ENCODE measurements at regions not wholly inside any gene's neighbourhood (a gene's known extent, or its start where the extent isn't known, plus 50 kb on each side); places are given as distances from the start of the nearest gene placed in this dataset.
"Not testable (repeated sequence)": the region's sequence is repeated elsewhere in the genome, so short reads cannot be mapped to it uniquely, and the experiment has no call there.

GRCh38 chr5:17690473-17690872 is 56.2 kb downstream of the TAF11L14 start:
- no peak for DNase-seq

- DNase-seq, result no peak
Observed at GRCh38 chr5:17691762-17692161, 57.5 kb downstream of the TAF11L14 start.

- DNase-seq, result no peak
Observed at GRCh38 chr5:17694371-17694770, 60.1 kb downstream of the TAF11L14 start.

DNA sequence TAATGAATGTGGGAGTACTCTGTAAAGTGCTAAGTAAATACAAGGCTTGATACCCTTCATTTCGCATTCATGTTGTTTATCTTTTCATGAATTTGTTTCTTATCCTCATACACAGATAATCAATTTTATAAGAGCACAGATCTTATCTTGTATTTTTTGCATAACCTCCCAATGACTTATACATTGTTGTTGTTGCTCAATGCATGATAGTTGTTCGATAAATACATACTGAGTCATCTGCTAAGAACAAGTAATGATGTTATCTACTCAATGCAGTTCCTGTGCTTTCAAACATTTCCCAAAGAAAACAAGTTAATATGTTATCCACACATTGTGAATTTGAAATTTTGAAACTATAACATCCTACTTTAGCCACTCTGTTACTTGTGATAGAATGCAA is 60.7 kb downstream of the TAF11L14 start:
- no peak for DNase-seq

DNA sequence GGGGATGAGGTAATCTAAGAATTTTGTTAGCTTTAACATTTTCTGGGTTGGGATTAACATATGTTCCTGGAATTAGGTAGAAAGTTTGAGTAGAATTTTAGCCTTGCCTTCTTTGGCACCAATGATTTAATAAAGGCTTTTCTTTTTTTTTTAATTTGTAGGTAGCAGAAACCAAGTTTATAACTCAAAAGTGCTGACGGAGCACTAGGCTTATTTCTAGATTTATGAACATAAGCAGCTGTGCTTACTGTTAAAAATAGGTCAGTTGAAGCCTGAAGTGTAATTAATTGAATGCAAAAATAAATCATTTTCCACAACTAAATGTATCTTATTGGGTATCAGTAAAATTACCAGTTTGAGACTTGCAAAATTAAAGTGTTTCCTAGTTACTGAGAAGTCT is 62.4 kb downstream of the TAF11L14 start:
- DNase-seq, result no peak

GRCh38 chr5:17697671-17698070 is 63.4 kb downstream of the TAF11L14 start:
- DNase-seq, result no peak

GRCh38 chr5:17709011-17709710 is 74.9 kb downstream of the TAF11L14 start:
- DNase-seq, result no peak

DNA sequence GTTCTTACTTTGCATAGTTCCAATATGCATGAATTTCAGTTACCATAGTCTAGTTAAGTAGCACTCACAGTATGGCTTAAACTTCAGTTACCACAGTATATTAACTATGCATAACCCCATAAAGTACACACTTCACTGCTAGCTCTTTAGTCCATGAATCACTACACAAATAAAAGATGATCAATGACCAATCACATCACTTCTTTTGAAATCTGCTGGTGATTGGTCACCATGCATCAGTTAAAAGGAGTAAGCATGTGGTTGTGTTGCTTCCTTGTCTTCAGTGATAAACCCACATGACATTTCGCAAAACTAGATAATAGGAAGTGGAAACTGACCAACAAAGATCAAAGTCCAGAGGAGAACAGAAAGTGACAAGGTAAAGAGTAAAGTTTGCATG is 79.0 kb downstream of the TAF11L14 start:
- no peak for DNase-seq

DNA sequence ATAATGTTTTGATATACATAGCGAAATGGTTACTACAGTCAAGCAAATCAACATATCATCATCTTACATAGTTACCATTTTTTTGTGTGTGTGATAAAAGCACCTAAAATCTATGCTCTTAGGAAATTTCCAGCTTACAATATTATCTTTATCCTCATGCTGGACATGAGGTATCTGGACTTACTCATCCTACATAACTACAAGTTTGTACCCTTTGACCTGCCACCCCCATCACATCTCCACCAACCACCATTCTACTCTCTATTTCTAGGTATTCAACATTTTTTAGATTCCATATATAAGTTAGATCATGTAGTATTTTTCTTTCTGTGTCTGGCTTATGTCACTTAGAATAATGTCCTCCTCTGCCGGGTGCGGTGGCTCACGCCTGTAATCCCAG is 79.9 kb downstream of the TAF11L14 start:
- DNase-seq, result no peak

DNA sequence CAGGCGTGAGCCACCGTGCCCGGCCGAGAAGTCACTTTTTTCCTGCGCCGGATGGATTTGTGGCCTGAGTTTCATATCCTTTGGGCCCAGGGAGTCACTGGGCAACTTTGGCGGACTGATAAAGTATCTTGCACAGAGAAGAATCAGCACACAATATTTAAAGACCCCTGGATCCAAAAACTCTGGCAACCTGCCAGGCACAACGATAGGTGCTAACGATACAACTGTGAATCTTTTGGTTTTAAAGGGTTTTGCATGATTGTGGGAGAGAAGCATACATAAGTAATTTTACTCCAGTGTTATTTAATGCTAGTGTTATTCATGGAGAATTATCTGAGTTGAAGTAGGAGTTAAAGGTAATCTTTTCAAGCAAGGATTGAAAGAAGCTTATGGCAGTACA is 85.3 kb downstream of the TAF11L14 start:
- DNase-seq, result no peak

- no peak for DNase-seq
Observed at GRCh38 chr5:17720071-17720470, 85.8 kb downstream of the TAF11L14 start.

- DNase-seq, result no peak
Observed at GRCh38 chr5:17723876-17724275, 89.6 kb downstream of the TAF11L14 start.

DNA sequence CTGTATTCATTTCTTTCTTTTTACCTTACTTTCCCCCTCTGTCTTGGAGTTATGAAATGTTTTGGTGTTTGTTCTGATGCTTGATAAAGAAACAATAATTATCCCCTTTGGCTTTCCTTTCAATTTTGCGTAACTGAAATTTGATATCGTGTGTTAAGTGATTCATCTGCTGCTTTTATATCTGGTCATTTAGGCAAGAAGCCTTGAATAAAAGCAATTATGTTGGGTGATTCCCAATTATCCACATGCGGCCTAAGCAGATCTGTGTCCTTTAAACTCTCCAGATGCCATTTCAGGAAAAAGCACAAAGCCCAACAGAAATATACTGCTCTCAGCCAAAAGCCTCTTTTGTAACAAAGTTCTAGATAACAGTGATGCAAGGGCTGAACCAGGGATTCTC is 92.8 kb downstream of the TAF11L14 start:
- DNase-seq, result no peak

DNA sequence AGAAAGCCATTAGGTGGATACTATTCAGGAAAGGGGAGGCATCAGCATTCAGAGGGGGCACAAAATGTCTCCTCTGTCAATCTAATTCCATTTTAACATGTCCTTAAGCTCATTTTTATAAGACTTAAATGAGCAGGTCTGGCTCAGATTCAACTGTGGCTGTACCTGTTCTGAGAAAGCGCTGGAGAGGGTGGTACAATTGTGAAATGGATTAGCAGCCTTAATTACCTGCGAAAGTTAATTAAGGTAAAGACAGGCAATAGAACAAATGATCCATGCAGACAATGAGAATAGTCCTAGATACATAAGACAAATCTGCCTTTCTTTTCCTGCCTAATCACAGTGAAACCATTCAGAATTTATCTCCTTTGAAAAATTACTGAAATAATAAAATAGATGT is 96.2 kb downstream of the TAF11L14 start:
- no peak for DNase-seq

GRCh38 chr5:17732351-17732923 is 98.2 kb downstream of the TAF11L14 start:
- no peak for DNase-seq

- no peak for DNase-seq
Observed at GRCh38 chr5:17734011-17734410, 99.8 kb downstream of the TAF11L14 start.

- no peak for DNase-seq
Observed at GRCh38 chr5:17735761-17736160, 101.5 kb downstream of the TAF11L14 start.

DNA sequence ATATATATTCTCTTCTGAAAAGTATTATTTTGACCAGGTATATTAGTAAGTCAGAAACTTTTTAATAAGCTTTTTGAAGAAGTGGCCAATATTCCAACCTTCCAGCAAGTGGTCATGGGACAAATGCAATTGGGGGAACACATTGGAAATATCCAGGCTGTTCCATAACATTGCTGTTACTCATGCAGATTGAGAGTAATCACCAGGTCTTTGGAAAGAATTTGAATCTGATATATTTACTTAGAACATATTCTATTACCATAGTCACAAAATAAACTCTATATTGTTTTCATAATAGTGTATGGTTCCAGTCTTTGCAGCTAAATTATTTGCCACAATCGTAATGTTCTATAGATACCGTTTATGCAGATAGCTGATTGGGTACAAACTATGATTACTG is 102.8 kb downstream of the TAF11L14 start:
- no peak for DNase-seq

- no peak for DNase-seq
Observed at GRCh38 chr5:17738446-17738845, 104.2 kb downstream of the TAF11L14 start.

DNA sequence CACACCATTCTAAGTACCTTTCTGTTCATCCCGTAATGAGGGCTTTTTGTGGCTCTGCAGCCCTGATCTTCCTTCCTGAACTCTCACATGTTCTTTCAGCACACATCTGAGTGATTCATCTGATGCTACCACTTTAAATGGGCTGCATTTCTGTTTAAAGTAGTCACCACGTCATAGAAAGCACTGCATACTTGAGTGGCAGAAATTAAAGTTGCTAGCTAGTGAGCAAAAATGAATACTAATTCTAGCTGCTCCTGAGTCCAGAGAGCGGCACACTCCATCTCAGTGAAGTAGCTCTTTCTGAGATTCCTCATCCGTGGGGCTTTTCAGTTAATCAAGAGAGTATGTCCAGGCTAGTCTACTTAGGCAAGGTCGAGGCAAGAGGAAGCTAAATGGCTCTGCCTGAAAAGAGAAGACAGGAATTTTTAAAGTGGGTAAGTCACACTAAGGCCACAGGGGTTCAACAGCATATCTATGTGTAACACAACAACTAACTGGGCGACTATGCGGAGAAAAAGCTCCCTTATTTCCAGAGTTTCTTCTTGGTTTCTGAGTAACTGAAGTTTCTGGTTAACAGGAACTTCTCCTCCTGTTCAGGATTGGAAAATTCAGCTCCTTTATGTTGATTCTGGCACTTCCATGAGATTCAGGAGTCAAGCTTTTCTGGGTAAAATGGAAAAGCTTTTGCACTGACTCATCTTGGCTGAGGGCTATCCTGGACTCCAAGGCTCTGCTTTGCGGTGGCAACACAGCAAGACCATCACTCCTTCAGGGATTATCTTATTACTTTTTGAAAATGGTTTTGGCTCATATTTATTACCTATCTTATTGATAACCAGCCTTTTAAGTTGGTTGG is 109.5 kb downstream of the TAF11L14 start:
- DNase-seq, result no peak

DNA sequence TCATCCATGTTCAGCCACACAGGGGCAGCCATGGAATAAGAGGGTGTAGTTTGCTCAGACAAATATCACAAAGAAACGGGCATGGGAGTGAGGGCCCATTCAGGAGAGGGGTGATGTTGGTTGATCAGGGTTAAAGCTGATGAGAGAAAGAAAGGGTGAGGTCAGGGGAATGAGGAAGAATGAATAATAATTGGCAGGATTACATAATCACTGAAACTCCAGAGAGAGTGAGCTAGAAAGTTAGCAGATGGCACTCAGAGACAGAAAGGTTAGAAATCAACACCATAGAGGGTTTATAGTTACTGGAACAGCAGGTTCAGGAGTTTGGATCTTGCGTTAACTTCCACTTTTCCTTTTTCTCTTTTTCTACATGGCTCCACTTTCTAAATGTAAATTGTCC is 113.9 kb downstream of the TAF11L14 start:
- DNase-seq, result no peak

- DNase-seq, result no peak
Observed at GRCh38 chr5:17748941-17749340, 114.7 kb downstream of the TAF11L14 start.

DNA sequence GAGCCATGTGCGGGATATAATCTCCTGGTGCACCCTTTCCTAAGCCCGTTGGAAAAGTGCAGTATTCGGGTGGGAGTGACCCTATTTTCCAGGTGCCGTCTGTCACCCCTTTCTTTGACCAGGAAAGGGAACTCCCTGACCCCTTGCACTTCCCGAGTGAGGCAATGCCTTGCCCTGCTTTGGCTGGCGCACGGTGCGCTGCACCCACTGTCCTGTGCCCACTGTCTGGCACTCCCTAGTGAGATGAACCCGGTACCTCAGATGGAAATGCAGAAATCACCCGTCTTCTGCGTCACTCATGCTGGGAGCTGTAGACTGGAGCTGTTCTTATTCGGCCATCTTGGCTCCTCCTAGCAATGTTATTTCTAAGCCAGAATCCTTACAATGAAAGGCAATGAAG is 121.1 kb downstream of the TAF11L14 start:
- DNase-seq, result not testable (repeated sequence)

DNA sequence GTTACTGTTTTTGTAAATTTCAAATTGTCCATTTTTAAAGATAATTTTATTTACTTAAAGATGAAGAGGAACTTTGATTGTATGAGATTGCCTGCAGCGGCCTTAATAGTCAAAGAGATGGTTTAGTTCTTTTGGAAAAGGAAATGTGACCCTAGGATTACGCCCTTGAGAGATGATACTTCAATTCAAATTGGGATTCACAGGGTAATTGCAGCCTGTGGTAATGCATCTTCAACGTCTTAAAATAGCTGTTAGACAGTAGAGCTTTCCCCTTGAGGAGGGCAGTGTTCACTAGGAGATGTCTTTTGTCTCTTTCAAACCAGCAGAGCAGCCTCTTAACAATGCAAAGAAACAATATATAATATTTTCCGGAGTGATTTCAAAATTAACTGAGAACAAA is 127.1 kb downstream of the TAF11L14 start:
- no peak for DNase-seq

All from activated CD8-positive, alpha-beta memory T cell treated with anti-CD3 and anti-CD28 coated beads, Interleukin-2, amount 50 U/mL, for 48 hours (primary cell).